ENCODE measurements at regions not wholly inside any gene's neighbourhood (a gene's known extent, or its start where the extent isn't known, plus 50 kb on each side); places are given as distances from the start of the nearest gene placed in this dataset.

- TF ChIP-seq CTCF (IDR thresholded peaks at IDR 0.05): no peak
- TF ChIP-seq POLR2AphosphoS5 (IDR thresholded peaks at IDR 0.05): no peak
- no peak for TF ChIP-seq POLR2A (IDR thresholded peaks at IDR 0.05)
Observed at GRCh38 chr11:116505298-116506262, 267.2 kb downstream of the BUD13 start.

All from prostate gland (tissue), 2 donors.